ENCODE measurements at regions not wholly inside any gene's neighbourhood (a gene's known extent, or its start where the extent isn't known, plus 50 kb on each side); places are given as distances from the start of the nearest gene placed in this dataset.

DNA sequence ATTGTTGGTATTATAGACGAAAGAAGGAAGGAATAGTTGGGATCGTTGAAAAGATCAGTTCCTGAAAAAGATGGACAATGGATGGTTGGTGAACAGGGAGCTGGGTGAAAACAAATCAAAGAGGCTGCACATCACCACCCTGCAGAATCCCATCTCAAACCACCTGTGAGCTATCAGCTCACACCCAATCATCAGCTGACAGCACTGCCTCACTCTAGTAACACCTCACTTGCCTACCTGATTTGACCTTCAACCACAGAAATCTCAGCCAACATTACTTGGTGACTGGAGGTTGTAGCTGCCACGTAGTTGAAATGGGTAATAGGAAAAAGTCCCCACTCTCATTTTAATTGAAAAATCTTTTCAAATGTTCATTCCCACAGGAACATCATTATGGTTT is 101.8 kb upstream of the DST start:
- intact Hi-C loops (cut with DNase I) = no loop called here
- Histone ChIP-seq H3K9me3 (ENCODE audit: control insufficient read depth, low read length) (no peaks in the 10 kb centered on the region), H3K4me3 (ENCODE audit: low read length in 2 of 2) (no peak overlapping the region), H3K36me3 (ENCODE audit: control insufficient read depth in 1 of 2, insufficient read depth in 2 of 2, low read length in 1 of 2) (no peaks in the 10 kb centered on the region), H3K27me3 (ENCODE audit: control insufficient read depth in 1 of 2, insufficient read depth in 2 of 2, low read length in 1 of 2) (no peaks in the 10 kb centered on the region), H3K27ac (ENCODE audit: low read depth in 1 of 2, low read length in 2 of 2) (no peak overlapping the region), H3K4me1 (ENCODE audit: control insufficient read depth in 1 of 2, insufficient read depth in 2 of 2, low read length in 2 of 2) (peaks cover 0 to under 1% of the 10 kb centered on the region in 2 donors)
- 83 to 85% methylated on average over 3 of the region's 3 CpGs for WGBS, 2 donors
- no peak for DNase-seq
- ATAC-seq (ENCODE audit: low FRiP score) = no peak

DNA sequence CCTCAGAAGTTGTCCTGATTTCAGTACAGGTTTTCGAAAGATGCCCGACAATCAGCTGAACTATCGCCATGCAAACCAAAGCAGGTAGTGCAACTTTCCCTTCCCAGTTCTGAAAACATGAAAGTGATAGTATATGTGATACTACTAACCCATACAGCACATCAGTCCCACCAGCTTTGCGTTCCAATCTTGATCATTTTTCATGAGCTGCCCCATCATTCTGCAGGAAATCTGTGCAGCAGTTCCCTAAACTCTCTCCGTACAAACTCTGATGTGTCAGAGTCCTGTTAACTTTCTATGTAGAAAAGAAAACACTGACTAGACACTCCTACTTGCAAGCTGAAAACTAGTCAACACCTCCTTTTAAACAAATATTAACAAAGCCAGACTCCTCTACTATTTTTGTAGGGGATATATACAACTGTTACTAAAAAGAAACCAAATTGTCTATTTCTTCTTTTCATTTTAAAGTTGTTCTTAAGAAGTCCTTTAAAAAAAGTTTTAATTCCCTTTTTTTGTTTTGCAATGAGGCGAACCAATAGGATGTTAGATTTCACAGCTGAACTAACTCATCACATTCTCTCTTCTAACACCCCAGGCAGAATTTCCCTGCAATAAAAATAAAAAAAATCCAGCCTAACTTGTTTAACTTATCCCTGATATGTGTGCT is 99.6 kb upstream of the DST start:
- Histone ChIP-seq H3K4me3 (ENCODE audit: low read length in 2 of 2) (no peak overlapping the region), H3K9me3 (ENCODE audit: control insufficient read depth, low read length) (no peaks in the 10 kb centered on the region), H3K36me3 (ENCODE audit: control insufficient read depth in 1 of 2, insufficient read depth in 2 of 2, low read length in 1 of 2) (no peaks in the 10 kb centered on the region), H3K4me1 (ENCODE audit: control insufficient read depth in 1 of 2, insufficient read depth in 2 of 2, low read length in 2 of 2) (no peaks in the 10 kb centered on the region), H3K27ac (ENCODE audit: low read depth in 1 of 2, low read length in 2 of 2) (peak overlapping the region in 1 of 2 donors; percentile 14), H3K27me3 (ENCODE audit: control insufficient read depth in 1 of 2, insufficient read depth in 2 of 2, low read length in 1 of 2) (no peaks in the 10 kb centered on the region)
- WGBS, 2 donors = 29 to 33% methylated on average over 6 of the region's 6 CpGs
- DNase-seq (no peak), ATAC-seq (ENCODE audit: low FRiP score) (peak; percentile 27)
- intact Hi-C loops (cut with DNase I) = no loop called here

DNA sequence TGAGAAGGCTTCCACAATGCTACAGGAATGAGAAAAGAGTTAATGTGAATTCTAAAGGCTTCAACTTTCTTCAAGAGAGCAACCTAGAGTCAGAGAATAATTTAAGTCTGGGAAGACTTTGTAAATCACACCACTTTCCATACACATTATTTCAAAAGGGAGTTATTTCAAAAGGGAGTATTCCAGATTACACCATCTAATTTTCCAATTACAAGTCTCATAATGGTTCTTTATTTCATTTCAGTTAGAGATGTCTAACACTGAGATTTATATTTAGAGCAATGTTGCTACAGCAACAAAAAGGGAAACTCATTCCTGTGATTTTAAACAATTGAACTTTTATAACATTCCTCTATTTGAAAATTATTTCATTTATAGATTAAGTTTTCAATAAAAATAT is 98.8 kb upstream of the DST start:
- ATAC-seq (ENCODE audit: low FRiP score) = no peak
- no peak for DNase-seq
- Histone ChIP-seq H3K36me3 (ENCODE audit: control insufficient read depth in 1 of 2, insufficient read depth in 2 of 2, low read length in 1 of 2) (no peaks in the 10 kb centered on the region), H3K27me3 (ENCODE audit: control insufficient read depth in 1 of 2, insufficient read depth in 2 of 2, low read length in 1 of 2) (no peaks in the 10 kb centered on the region), H3K4me1 (ENCODE audit: control insufficient read depth in 1 of 2, insufficient read depth in 2 of 2, low read length in 2 of 2) (no peaks in the 10 kb centered on the region), H3K27ac (ENCODE audit: low read depth in 1 of 2, low read length in 2 of 2) (no peak overlapping the region), H3K4me3 (ENCODE audit: low read length in 2 of 2) (no peak overlapping the region), H3K9me3 (ENCODE audit: control insufficient read depth, low read length) (no peaks in the 10 kb centered on the region)
- intact Hi-C loops (cut with DNase I) = no loop called here

DNA sequence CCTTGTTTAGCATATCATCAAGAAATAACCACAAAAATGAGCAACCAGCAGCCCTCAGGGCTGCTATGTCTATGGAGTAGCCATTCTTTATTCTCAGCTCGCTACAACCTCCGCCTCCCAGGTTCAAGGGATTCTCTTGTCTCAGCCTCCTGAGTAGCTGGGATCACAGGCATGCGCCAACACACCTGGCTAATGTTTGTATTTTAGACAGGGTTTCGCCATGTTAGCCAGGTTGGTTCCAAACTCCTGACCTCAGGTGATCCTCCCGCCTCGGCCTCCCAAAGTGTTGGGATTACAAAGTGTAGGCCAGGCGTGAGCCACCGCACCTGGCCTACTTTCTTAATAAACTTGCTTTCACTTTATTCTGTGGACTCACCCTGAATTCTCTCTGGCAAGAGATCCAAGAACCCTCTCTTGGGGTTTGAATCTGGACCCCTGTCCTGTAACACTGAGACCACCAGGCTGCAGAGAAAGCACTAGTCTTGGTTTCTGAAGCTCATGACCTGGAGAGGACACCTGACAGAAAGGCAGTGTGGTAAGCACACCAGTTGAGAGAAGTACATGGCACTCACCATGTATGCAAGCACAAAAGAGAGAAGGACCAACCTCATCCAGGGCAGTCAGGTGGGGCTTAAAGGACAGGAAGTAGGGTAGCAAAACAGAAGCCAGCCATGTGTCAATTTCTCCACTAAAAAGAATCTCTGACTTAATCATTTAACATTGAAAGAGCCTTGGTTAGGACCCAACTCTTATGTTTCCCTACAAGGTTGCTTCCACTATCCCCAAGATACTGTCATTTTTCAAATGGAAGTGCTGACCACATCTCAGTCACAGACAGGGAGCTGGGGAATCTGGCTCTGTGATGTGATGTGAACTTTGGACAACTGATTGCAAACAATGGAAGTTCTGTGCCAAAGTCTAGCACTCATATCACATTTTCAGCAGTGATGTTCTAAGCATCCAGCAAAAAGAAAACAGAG is 97.4 kb upstream of the DST start:
- no peak for DNase-seq
- H3K27ac ChIP-seq (ENCODE audit: low read depth in 1 of 2, low read length in 2 of 2) = no peak overlapping the region
- no peaks in the 10 kb centered on the region for H3K4me1 ChIP-seq (ENCODE audit: control insufficient read depth in 1 of 2, insufficient read depth in 2 of 2, low read length in 2 of 2)
- H3K9me3 ChIP-seq (ENCODE audit: control insufficient read depth, low read length) = no peaks in the 10 kb centered on the region
- no peak overlapping the region for H3K4me3 ChIP-seq (ENCODE audit: low read length in 2 of 2)
- H3K36me3 ChIP-seq (ENCODE audit: control insufficient read depth in 1 of 2, insufficient read depth in 2 of 2, low read length in 1 of 2) = no peaks in the 10 kb centered on the region
- H3K27me3 ChIP-seq (ENCODE audit: control insufficient read depth in 1 of 2, insufficient read depth in 2 of 2, low read length in 1 of 2) = no peaks in the 10 kb centered on the region
- no peak for ATAC-seq (ENCODE audit: low FRiP score)
- intact Hi-C loops (cut with DNase I) = no loop called here
- WGBS, 2 donors = 98 to 100% methylated on average over 8 of the region's 8 CpGs

DNA sequence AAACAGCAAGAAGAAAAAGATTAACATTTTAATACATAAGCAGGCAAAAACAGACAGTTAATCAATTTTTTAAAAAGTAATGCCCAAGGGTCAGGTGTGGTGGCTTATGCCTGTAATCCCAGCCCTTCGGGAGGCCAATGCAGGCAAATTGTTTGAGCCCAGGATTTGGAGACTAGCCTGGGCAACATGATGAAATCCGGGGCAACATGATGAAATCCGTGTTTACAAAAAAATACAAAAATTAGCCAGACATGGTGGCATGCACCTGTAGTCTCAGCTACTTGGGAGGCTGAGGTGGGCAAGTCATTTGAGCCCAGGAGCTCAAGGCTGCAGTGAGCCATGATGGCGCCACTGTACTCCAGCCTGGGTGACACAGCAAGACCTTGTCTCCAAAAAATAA is 94.1 kb upstream of the DST start:
- H3K9me3 ChIP-seq (ENCODE audit: control insufficient read depth, low read length) = no peaks in the 10 kb centered on the region
- peaks cover 0 to 3% of the 10 kb centered on the region in 2 donors for H3K4me1 ChIP-seq (ENCODE audit: control insufficient read depth in 1 of 2, insufficient read depth in 2 of 2, low read length in 2 of 2)
- no peaks in the 10 kb centered on the region for H3K36me3 ChIP-seq (ENCODE audit: control insufficient read depth in 1 of 2, insufficient read depth in 2 of 2, low read length in 1 of 2)
- no peak overlapping the region for H3K4me3 ChIP-seq (ENCODE audit: low read length in 2 of 2)
- intact Hi-C loops (cut with DNase I) = no loop called here
- no peak for ATAC-seq (ENCODE audit: low FRiP score)
- WGBS, 2 donors = 95% methylated on average over 4 of the region's 4 CpGs
- H3K27me3 ChIP-seq (ENCODE audit: control insufficient read depth in 1 of 2, insufficient read depth in 2 of 2, low read length in 1 of 2) = no peaks in the 10 kb centered on the region
- no peak overlapping the region for H3K27ac ChIP-seq (ENCODE audit: low read depth in 1 of 2, low read length in 2 of 2)
- DNase-seq = no peak

DNA sequence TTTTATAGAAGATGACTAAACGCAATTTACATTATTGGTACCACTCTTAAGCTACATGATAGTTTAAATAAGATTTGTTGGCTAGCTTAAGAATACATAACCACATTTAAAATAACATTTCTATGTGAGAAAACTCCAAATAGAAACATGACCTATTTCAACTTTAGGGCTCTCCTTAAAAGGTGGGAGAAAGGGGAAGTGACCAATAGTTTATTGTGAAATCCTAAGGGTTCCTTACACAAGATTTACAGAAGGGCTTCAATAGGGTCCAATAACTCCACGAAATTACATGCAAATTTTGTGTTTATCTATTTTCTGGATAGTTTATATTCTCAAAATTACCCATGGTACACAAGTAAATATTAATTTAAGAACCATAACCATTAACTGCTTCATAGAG is 91.6 kb upstream of the DST start:
- H3K27ac ChIP-seq (ENCODE audit: low read depth in 1 of 2, low read length in 2 of 2) = no peak overlapping the region

DNA sequence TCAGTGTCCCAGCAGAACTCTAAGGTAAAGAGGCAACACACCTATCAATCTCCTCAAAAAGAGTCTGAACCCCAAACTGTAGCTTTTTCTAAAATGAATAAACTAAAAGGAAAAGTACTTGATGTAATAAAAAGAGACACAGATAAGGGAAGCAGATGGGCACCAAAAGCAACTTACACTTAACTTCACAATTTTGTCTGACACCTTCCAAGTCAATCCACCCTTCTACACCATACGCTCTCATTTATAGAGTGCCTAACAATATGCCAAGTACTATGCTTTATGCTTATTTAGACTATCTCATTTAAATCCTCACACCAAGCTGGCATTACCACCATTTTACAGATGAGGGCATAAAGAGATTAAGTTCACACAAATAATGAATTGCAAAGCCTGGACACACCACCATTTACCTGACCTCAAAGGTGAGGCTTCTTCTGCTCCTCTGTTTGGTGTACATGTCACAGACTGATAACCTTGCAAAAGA is 90.6 kb upstream of the DST start:
- WGBS, 2 donors = 93 to 95% methylated on average over 1 of the region's 1 CpG
- Histone ChIP-seq H3K36me3 (ENCODE audit: control insufficient read depth in 1 of 2, insufficient read depth in 2 of 2, low read length in 1 of 2) (no peaks in the 10 kb centered on the region), H3K27ac (ENCODE audit: low read depth in 1 of 2, low read length in 2 of 2) (no peak overlapping the region), H3K9me3 (ENCODE audit: control insufficient read depth, low read length) (no peaks in the 10 kb centered on the region), H3K4me1 (ENCODE audit: control insufficient read depth in 1 of 2, insufficient read depth in 2 of 2, low read length in 2 of 2) (peaks cover 0 to 3% of the 10 kb centered on the region in 2 donors), H3K27me3 (ENCODE audit: control insufficient read depth in 1 of 2, insufficient read depth in 2 of 2, low read length in 1 of 2) (no peaks in the 10 kb centered on the region), H3K4me3 (ENCODE audit: low read length in 2 of 2) (no peak overlapping the region)
- ATAC-seq (ENCODE audit: low FRiP score) (no peak), DNase-seq (no peak)
- intact Hi-C loops (cut with DNase I) = no loop called here

More for the DNA sequence above, 91.6 kb upstream of the DST start:
- Histone ChIP-seq H3K36me3 (ENCODE audit: control insufficient read depth in 1 of 2, insufficient read depth in 2 of 2, low read length in 1 of 2) (no peaks in the 10 kb centered on the region), H3K27me3 (ENCODE audit: control insufficient read depth in 1 of 2, insufficient read depth in 2 of 2, low read length in 1 of 2) (no peaks in the 10 kb centered on the region), H3K9me3 (ENCODE audit: control insufficient read depth, low read length) (no peaks in the 10 kb centered on the region), H3K4me3 (ENCODE audit: low read length in 2 of 2) (no peak overlapping the region), H3K4me1 (ENCODE audit: control insufficient read depth in 1 of 2, insufficient read depth in 2 of 2, low read length in 2 of 2) (peaks cover 0 to 3% of the 10 kb centered on the region in 2 donors)
- 94% methylated on average over 2 of the region's 2 CpGs for WGBS, 2 donors
- intact Hi-C loops (cut with DNase I) = no loop called here
- no peak for ATAC-seq (ENCODE audit: low FRiP score)
- DNase-seq = no peak

DNA sequence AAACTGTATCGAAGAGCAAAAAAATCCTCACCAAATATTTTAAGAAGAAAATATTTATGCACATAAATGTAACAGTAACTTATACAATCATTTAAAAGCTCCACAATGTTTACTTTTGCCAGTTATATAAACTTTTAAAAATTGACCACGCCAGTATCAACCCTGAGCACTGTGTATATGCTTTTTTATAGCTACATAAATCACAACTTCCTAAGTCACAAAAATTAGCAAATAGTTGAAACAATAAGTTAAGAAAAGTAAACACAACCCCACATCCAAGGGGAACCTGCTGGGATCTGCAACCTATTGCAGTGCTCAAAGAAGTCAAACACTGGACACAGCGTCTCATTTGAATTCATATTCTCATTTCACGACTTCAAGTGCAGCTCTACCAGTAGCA is 89.8 kb upstream of the DST start:
- no peak for ATAC-seq (ENCODE audit: low FRiP score)
- no peak for DNase-seq
- 71 to 78% methylated on average over 4 of the region's 4 CpGs for WGBS, 2 donors
- Histone ChIP-seq H3K27ac (ENCODE audit: low read depth in 1 of 2, low read length in 2 of 2) (no peak overlapping the region), H3K4me3 (ENCODE audit: low read length in 2 of 2) (no peak overlapping the region), H3K27me3 (ENCODE audit: control insufficient read depth in 1 of 2, insufficient read depth in 2 of 2, low read length in 1 of 2) (no peaks in the 10 kb centered on the region), H3K9me3 (ENCODE audit: control insufficient read depth, low read length) (no peaks in the 10 kb centered on the region), H3K36me3 (ENCODE audit: control insufficient read depth in 1 of 2, insufficient read depth in 2 of 2, low read length in 1 of 2) (no peaks in the 10 kb centered on the region), H3K4me1 (ENCODE audit: control insufficient read depth in 1 of 2, insufficient read depth in 2 of 2, low read length in 2 of 2) (peaks cover 0 to 4% of the 10 kb centered on the region in 2 donors)
- intact Hi-C loops (cut with DNase I) = no loop called here
